GM12891 (cell line): ENCODE measurements at regions not wholly inside any gene's neighbourhood (a gene's known extent, or its start where the extent isn't known, plus 50 kb on each side); places are given as distances from the start of the nearest gene placed in this dataset.
"Not testable (repeated sequence)": the region's sequence is repeated elsewhere in the genome, so short reads cannot be mapped to it uniquely, and the experiment has no call there.

Experiments
- DNase-seq: peaks from one replicate; pipeline ENCODE4 v3.0.0; 2011; ENCODE audit warnings: low spot score; ENCODE audit not compliant: insufficient read length
- FAIRE-seq: peaks from 2 replicates; lab custom pipeline; 2011; peaks lifted over from hg19 to GRCh38; lab: Jason Lieb, UNC
- PAX5 ChIP-seq: IDR thresholded peaks from 2 replicates; pipeline ENCODE4 v1.6.1; 2011; ENCODE audit warnings: low read length, moderate library complexity, mild to moderate bottlenecking; ENCODE audit not compliant: insufficient read depth, severe bottlenecking
- POLR2A ChIP-seq: IDR thresholded peaks from 2 replicates; pipeline ENCODE4 v1.6.1; 2011; ENCODE audit warnings: low read depth, low read length, control low read depth
- POLR2AphosphoS5 ChIP-seq: IDR thresholded peaks from 2 replicates; pipeline ENCODE4 v1.6.1; 2011; ENCODE audit warnings: low read depth, low read length, control low read depth
- POU2F2 ChIP-seq: IDR thresholded peaks from 2 replicates; pipeline ENCODE4 v1.6.1; 2011; ENCODE audit warnings: low read depth, mild to moderate bottlenecking, control low read depth, low read length, moderate library complexity
- SPI1 ChIP-seq: IDR thresholded peaks from 2 replicates; pipeline ENCODE4 v1.6.1; 2011; ENCODE audit warnings: low read depth, low read length, control low read depth
- TAF1 ChIP-seq: IDR thresholded peaks from 2 replicates; pipeline ENCODE4 v1.6.1; 2011; ENCODE audit warnings: low read depth, low read length, control low read depth

DNA sequence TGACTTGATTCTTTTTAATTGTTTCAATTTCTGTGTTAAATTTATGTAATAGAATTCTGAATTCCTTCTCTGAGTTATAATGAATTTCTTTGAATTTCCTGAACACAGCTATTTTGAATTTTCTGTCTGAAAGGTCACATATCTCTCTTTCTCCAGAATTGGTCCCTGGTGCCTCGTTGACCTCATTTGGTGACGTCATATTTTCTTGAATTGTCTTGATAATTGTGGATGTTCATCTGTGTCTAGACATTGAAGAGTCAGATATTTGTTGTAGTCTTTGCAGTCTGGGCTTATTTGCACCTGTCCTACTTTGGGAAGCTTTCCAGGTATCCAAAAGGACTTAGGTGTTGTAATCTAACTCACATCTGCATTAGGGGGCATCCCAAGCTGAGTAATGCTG is 111.4 kb upstream of the LRRTM4 start:
- DNase-seq (no peak), FAIRE-seq (no peak)
- TF ChIP-seq PAX5: no peak
- TF ChIP-seq TAF1: no peak
- TF ChIP-seq POU2F2: no peak
- no peak for TF ChIP-seq POLR2A
- TF ChIP-seq POLR2AphosphoS5: no peak
- TF ChIP-seq SPI1: no peak

DNA sequence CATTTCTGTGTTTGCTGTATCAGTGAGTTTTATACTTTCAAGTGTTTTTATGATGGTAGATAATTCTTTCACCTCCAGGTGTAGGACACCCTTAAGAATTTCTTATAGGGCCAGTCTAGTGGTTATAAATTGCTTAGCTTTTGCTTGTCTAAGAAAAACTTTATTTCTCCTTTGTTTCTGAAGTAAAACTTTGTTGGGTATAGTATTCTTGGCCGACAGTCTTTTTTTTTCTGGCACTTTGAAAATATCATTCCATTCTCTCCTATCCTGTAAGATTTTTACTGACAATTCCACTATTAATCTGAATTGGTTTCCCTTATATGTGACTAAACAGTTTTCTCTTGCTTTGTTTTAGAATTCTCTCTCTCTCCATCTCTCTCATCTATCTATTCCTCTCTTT is 118.7 kb upstream of the LRRTM4 start:
- TF ChIP-seq POLR2AphosphoS5 (no peak), PAX5 (no peak), SPI1 (no peak), POU2F2 (no peak), TAF1 (no peak), POLR2A (no peak)
- FAIRE-seq (no peak), DNase-seq (no peak)

DNA sequence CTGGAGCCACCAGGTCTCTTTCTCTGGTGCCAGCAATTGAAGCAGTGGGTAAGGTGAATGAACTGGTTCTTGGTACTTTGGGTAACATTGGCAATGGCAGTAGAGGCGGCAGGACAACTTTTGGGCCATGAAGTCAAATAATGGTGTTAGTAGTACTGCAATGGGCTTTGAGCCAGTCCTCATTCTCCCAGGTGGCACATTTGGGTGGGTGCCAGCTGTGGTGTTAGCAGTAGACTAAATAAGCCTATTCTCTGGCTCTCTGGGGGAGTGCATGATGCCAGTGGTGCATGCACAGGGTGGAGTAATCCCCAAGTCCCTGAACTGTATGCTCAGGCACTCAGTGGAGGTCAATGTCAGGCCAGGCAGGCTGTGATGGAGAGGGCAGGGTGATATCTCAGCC is 120.2 kb upstream of the LRRTM4 start:
- no peak for DNase-seq
- FAIRE-seq: no peak
- TF ChIP-seq SPI1 (no peak), PAX5 (no peak), POU2F2 (no peak), TAF1 (no peak), POLR2A (no peak), POLR2AphosphoS5 (no peak)

DNA sequence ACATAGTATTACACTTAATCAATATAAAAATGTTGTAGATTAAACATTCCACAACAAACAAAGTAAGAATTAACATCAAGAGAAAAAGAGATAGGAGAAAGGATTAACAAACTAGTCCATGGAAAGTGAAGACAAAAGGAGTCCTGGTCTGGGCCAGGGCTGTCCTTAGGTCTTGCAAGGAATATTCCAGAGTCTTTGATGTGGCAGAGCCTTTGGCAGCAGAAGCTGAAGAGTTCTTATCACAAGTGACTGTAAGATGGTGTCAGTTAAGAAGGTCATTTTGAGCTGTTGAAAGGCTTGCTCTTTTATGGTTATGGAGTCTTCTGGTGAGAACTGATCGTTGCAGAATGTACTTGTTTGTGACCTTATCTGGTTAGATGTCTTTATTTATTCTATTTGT is 127.7 kb upstream of the LRRTM4 start:
- DNase-seq (no peak), FAIRE-seq (no peak)
- TF ChIP-seq POLR2A: no peak
- no peak for TF ChIP-seq TAF1
- TF ChIP-seq SPI1: no peak
- no peak for TF ChIP-seq POU2F2
- no peak for TF ChIP-seq PAX5
- no peak for TF ChIP-seq POLR2AphosphoS5

DNA sequence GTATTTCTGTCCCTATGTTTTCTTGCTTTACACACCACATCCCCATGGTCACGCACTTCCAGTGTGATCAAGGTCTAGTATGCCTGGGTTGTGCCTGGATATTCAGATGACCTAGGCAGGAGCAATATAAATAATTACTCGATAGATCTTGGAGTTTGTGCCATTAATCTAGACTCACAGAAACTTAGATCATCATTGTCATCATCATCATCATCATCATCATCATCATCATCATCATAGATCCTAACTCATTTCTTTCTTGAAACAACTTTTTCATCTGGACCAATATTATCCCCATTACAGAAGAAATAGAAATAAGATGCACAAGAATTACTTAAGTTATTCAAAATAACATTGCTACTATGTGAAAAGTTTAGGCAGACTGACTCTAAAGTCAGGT is 130.3 kb upstream of the LRRTM4 start:
- DNase-seq (no peak), FAIRE-seq (no peak)
- TF ChIP-seq SPI1: no peak
- TF ChIP-seq POLR2A: no peak
- TF ChIP-seq POU2F2: no peak

GRCh38 chr2:77664491-77664890 is 142.3 kb upstream of the LRRTM4 start:
- FAIRE-seq (no peak), DNase-seq (no peak)
- TF ChIP-seq SPI1: no peak
- TF ChIP-seq PAX5: no peak
- TF ChIP-seq POLR2A: no peak
- no peak for TF ChIP-seq POLR2AphosphoS5
- TF ChIP-seq TAF1: no peak
- TF ChIP-seq POU2F2: no peak

- no peak for DNase-seq
- no peak for FAIRE-seq
- TF ChIP-seq POLR2A (no peak), POU2F2 (no peak), PAX5 (no peak), SPI1 (no peak), TAF1 (no peak), POLR2AphosphoS5 (no peak)
Observed at GRCh38 chr2:77666251-77666980, 144.2 kb upstream of the LRRTM4 start.

DNA sequence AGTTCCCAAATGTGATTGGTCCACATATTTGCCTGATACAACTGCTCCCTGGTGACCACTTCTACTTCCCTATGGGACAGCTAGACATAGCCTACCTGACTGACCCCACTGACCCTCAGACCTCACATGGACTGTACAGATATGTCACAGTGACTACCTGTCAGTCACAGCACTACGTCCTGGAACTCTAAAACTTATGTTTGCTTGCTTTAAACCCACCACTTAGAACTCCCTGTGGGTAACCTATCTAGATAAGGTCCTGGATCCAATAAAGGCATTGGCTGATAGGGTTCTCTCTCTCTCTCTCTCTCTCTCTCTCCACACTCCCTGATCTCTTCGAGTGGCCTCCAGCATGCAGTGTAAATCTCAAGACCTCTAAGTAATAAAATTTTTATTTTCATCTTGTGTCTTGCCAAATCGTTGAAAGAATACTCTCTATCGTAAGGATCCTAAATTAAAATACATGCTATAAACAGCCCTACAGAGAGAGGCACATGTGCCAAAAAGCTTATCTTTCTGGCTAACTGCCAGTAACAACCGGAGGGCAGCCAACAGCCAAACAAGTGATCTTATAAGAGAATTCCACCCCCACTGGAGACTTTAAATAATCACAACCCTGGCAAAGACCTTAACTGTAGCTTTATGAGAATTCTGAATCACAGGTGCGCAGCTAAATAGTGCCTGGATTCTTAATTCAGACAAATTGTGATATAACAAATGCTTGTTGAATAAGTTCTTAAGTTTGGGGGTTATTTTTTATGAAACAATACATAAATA is 162.6 kb upstream of the LRRTM4 start:
- DNase-seq: not testable (repeated sequence)
- peak; percentile 41 for FAIRE-seq

GRCh38 chr2:77712601-77713000 is 190.4 kb upstream of the LRRTM4 start:
- DNase-seq: no peak
- TF ChIP-seq SPI1 (no peak), POLR2A (no peak), POU2F2 (no peak), PAX5 (no peak), POLR2AphosphoS5 (no peak), TAF1 (no peak)
- no peak for FAIRE-seq
